DND-41 (cell line): ENCODE measurements at regions not wholly inside any gene's neighbourhood (a gene's known extent, or its start where the extent isn't known, plus 50 kb on each side); places are given as distances from the start of the nearest gene placed in this dataset.

Source experiments
- CTCF ChIP-seq: IDR thresholded peaks from 2 replicates; pipeline ENCODE4 v1.5.1; 2012; ENCODE audit warnings: borderline replicate concordance, low read length, moderate library complexity, mild to moderate bottlenecking; ENCODE audit not compliant: poor library complexity, severe bottlenecking; ENCODE audit errors: extremely low read depth
- EZH2 ChIP-seq: IDR thresholded peaks from 3 replicates; pipeline ENCODE4 v1.6.1; 2012; ENCODE audit warnings: borderline replicate concordance, low read depth, mild to moderate bottlenecking, moderate library complexity, low read length, inconsistent platforms; ENCODE audit not compliant: severe bottlenecking

GRCh38 chr2:125634662-125635061 is 1021.3 kb upstream of the GYPC start:
- TF ChIP-seq CTCF = no peak
- TF ChIP-seq EZH2 = no peak
